ENCODE measurements at regions not wholly inside any gene's neighbourhood (a gene's known extent, or its start where the extent isn't known, plus 50 kb on each side); places are given as distances from the start of the nearest gene placed in this dataset.

GRCh38 chr6:167524261-167525111 lies 199.6 kb downstream of the TTLL2 start:
- Histone ChIP-seq H3K4me3 (ENCODE audit: low read length) (no peak overlapping the region), H3K4me2 (ENCODE audit: low read length) (no peak overlapping the region), H3K9me3 (ENCODE audit: low read length) (no peaks in the 10 kb centered on the region), H3K79me2 (ENCODE audit: low read length) (no peaks in the 10 kb centered on the region), H3F3A (ENCODE audit: low read length, unreplicated experiment) (no peaks in the 10 kb centered on the region), H3K36me3 (ENCODE audit: low read depth, low read length) (no peaks in the 10 kb centered on the region), H4K20me1 (ENCODE audit: low read length) (no peaks in the 10 kb centered on the region), H3K27me3 (ENCODE audit: low read length) (peaks cover 66% of the 10 kb centered on the region), H3K27ac (ENCODE audit: low read length) (no peak overlapping the region), H2AFZ (ENCODE audit: low read length) (no peak overlapping the region), H3K9ac (ENCODE audit: low read length) (no peak overlapping the region), H3K9me2 (replicated peaks; ENCODE audit: low read length) (no peaks in the 10 kb centered on the region), H3K4me1 (ENCODE audit: insufficient read depth, low read length) (no peaks in the 10 kb centered on the region)
- TF ChIP-seq CTCF (conservative IDR thresholded peaks at IDR 0.05; ENCODE audit: low read depth, low read length): no peak
- no peak for TF ChIP-seq EZH2 (IDR thresholded peaks at IDR 0.05; ENCODE audit: low read length, unreplicated experiment)
- no peak for TF ChIP-seq EZH2phosphoT487 (IDR thresholded peaks at IDR 0.05; ENCODE audit: borderline replicate concordance, low read length)
- CTCF ChIA-PET: no interaction called here
- POLR2A ChIA-PET (ENCODE audit: unreplicated experiment): no interaction called here
- DNase-seq (no peak), ATAC-seq (no peak)
- intact Hi-C loops (cut with micrococcal nuclease): no loop called here
- no TSS peak for BruUV-seq (replicated peaks)

- BruUV-seq (replicated peaks): no TSS peak
- H3K27me3 ChIP-seq (ENCODE audit: low read length): peaks cover 71% of the 10 kb centered on the region
- no peaks in the 10 kb centered on the region for H4K20me1 ChIP-seq (ENCODE audit: low read length)
- intact Hi-C loops (cut with micrococcal nuclease): no loop called here
- no peaks in the 10 kb centered on the region for H3K9me2 ChIP-seq (replicated peaks; ENCODE audit: low read length)
- H3K79me2 ChIP-seq (ENCODE audit: low read length): no peaks in the 10 kb centered on the region
- H3K9ac ChIP-seq (ENCODE audit: low read length): no peak overlapping the region
- ChIA-PET CTCF (no interaction called here), POLR2A (ENCODE audit: unreplicated experiment) (no interaction called here)
- H3K27ac ChIP-seq (ENCODE audit: low read length): no peak overlapping the region
- ATAC-seq (no peak), DNase-seq (no peak)
- TF ChIP-seq EZH2 (IDR thresholded peaks at IDR 0.05; ENCODE audit: low read length, unreplicated experiment) (no peak), CTCF (conservative IDR thresholded peaks at IDR 0.05; ENCODE audit: low read depth, low read length) (no peak), EZH2phosphoT487 (IDR thresholded peaks at IDR 0.05; ENCODE audit: borderline replicate concordance, low read length) (no peak)
- no peak overlapping the region for H2AFZ ChIP-seq (ENCODE audit: low read length)
- no peaks in the 10 kb centered on the region for H3K9me3 ChIP-seq (ENCODE audit: low read length)
- no peak overlapping the region for H3K4me2 ChIP-seq (ENCODE audit: low read length)
- no peaks in the 10 kb centered on the region for H3K36me3 ChIP-seq (ENCODE audit: low read depth, low read length)
- no peak overlapping the region for H3K4me3 ChIP-seq (ENCODE audit: low read length)
- no peaks in the 10 kb centered on the region for H3K4me1 ChIP-seq (ENCODE audit: insufficient read depth, low read length)
- H3F3A ChIP-seq (ENCODE audit: low read length, unreplicated experiment): no peaks in the 10 kb centered on the region
Observed at GRCh38 chr6:167525774-167526173, 200.9 kb downstream of the TTLL2 start.
